DOHH2 (cell line): ENCODE measurements at regions not wholly inside any gene's neighbourhood (a gene's known extent, or its start where the extent isn't known, plus 50 kb on each side); places are given as distances from the start of the nearest gene placed in this dataset.

Experiments used
- H3F3A ChIP-seq: fragments of 200-600 bp; sonication (generic), shearing (Covaris generic); 2 replicates; pipeline ENCODE4 v1.6.0; 2016; ENCODE audit warnings: antibody characterized with exemption, mild to moderate bottlenecking; ENCODE audit not compliant: control insufficient read depth, insufficient read depth
- H3K27ac ChIP-seq: fragments of 200-600 bp; sonication (generic); 2 replicates; pipeline ENCODE4 v1.5.1; 2014; ENCODE audit warnings: low read depth, mild to moderate bottlenecking, low read length, moderate library complexity
- H3K27me3 ChIP-seq: fragments of 200-600 bp; sonication (generic); 2 replicates; pipeline ENCODE4 v1.6.1; 2014; ENCODE audit warnings: mild to moderate bottlenecking, low read length, mixed read lengths; ENCODE audit not compliant: control insufficient read depth
- H3K36me3 ChIP-seq: fragments of 200-600 bp; sonication (generic); 2 replicates; pipeline ENCODE4 v1.6.1; 2014; ENCODE audit warnings: mild to moderate bottlenecking, low read length, moderate library complexity, mixed read lengths; ENCODE audit not compliant: control insufficient read depth
- H3K4me1 ChIP-seq: fragments of 200-600 bp; sonication (generic); 2 replicates; pipeline ENCODE4 v1.6.1; 2014; ENCODE audit warnings: mild to moderate bottlenecking, low read length, mixed read lengths; ENCODE audit not compliant: control insufficient read depth
- H3K4me2 ChIP-seq: fragments of 200-600 bp; sonication (generic); 2 replicates; pipeline ENCODE4 v1.6.0; 2014; ENCODE audit warnings: mild to moderate bottlenecking, low read length, moderate library complexity
- H3K4me3 ChIP-seq: fragments of 200-600 bp; sonication (generic); 2 replicates; pipeline ENCODE4 v1.5.1; 2014; ENCODE audit warnings: mild to moderate bottlenecking, low read length, mixed read lengths
- H3K79me2 ChIP-seq: fragments of 200-600 bp; sonication (generic); 2 replicates; pipeline ENCODE4 v1.6.1; 2014; ENCODE audit warnings: mild to moderate bottlenecking, low read length, mixed read lengths; ENCODE audit not compliant: control insufficient read depth
- H3K9me2 ChIP-seq: fragments of 200-600 bp; sonication (generic); replicated peaks from 2 replicates; pipeline ENCODE4 v1.6.1; 2014; ENCODE audit warnings: mild to moderate bottlenecking, low read length, mixed read lengths; ENCODE audit not compliant: control insufficient read depth
- H3K9me3 ChIP-seq: fragments of 200-600 bp; sonication (generic); 2 replicates; pipeline ENCODE4 v1.6.1; 2014; ENCODE audit warnings: antibody characterized with exemption, low read length, mixed read lengths; ENCODE audit not compliant: control insufficient read depth, insufficient read depth
- H4K20me1 ChIP-seq: fragments of 200-600 bp; sonication (generic); 2 replicates; pipeline ENCODE4 v1.6.0; 2014; ENCODE audit warnings: low read depth, mild to moderate bottlenecking, antibody characterized with exemption, low read length, moderate library complexity; ENCODE audit not compliant: control insufficient read depth, insufficient read depth
- CTCF ChIP-seq: fragments of 200-600 bp; sonication (generic); IDR thresholded peaks from one replicate; pipeline ENCODE4 v1.5.1; 2014; ENCODE audit warnings: antibody characterized with exemption, mild to moderate bottlenecking, low read depth, low read length; ENCODE audit not compliant: poor library complexity, severe bottlenecking
- EZH2phosphoT487 ChIP-seq: fragments of 200-600 bp; sonication (generic); IDR thresholded peaks from 2 replicates; pipeline ENCODE4 v1.6.1; 2017; ENCODE audit warnings: borderline replicate concordance, mild to moderate bottlenecking, antibody characterized with exemption, low read length, moderate library complexity, mixed read lengths

GRCh38 chr19:27922970-27923369, 1290.0 kb downstream of the UQCRFS1 start:
- no peaks in the 10 kb centered on the region for H3K79me2 ChIP-seq
- H3K36me3 ChIP-seq = no peaks in the 10 kb centered on the region
- no peak overlapping the region for H3K4me3 ChIP-seq
- no peak overlapping the region for H3K4me2 ChIP-seq
- no peaks in the 10 kb centered on the region for H3K4me1 ChIP-seq
- H3K9me3 ChIP-seq = peaks cover under 1% of the 10 kb centered on the region; the same call in 1 of the 2 replicates
- no peaks in the 10 kb centered on the region for H3F3A ChIP-seq
- H3K9me2 ChIP-seq = no peaks in the 10 kb centered on the region
- H3K27ac ChIP-seq = no peak overlapping the region
- no peaks in the 10 kb centered on the region for H3K27me3 ChIP-seq
- no peak for TF ChIP-seq CTCF
- TF ChIP-seq EZH2phosphoT487 = no peak
- no peaks in the 10 kb centered on the region for H4K20me1 ChIP-seq

GRCh38 chr19:27920774-27921173, 1292.2 kb downstream of the UQCRFS1 start:
- Histone ChIP-seq H3K27me3 (no peaks in the 10 kb centered on the region), H3K9me3 (no peaks in the 10 kb centered on the region), H3F3A (no peaks in the 10 kb centered on the region), H4K20me1 (no peaks in the 10 kb centered on the region), H3K27ac (no peak overlapping the region), H3K36me3 (no peaks in the 10 kb centered on the region), H3K79me2 (no peaks in the 10 kb centered on the region), H3K4me3 (no peak overlapping the region), H3K4me2 (no peak overlapping the region), H3K9me2 (no peaks in the 10 kb centered on the region), H3K4me1 (no peaks in the 10 kb centered on the region)
- TF ChIP-seq EZH2phosphoT487 (no peak), CTCF (no peak)

DNA sequence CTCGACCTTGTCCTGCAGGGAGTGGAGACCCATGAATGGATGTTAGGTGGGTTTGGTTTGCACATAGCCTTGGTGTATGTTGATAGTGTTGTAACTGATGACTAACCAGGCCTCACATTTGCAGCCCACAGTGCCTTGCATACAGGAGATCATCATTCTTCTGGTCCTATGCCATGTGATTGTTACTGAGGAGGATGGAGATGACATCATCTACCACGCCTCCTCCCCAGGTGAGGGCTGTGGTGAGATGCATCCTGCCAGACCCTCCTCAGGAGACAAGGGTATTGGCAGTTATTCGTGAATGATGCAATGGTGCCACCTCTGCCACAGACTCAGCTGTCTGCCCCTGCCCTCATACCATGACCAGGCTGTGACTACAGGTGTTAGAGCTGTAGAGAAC, 1294.1 kb downstream of the UQCRFS1 start:
- TF ChIP-seq EZH2phosphoT487 = no peak
- no peak for TF ChIP-seq CTCF
- H3K36me3 ChIP-seq = no peaks in the 10 kb centered on the region
- no peaks in the 10 kb centered on the region for H3K9me3 ChIP-seq

More for the DNA sequence above, 1294.1 kb downstream of the UQCRFS1 start:
- H3K4me2 ChIP-seq = no peak overlapping the region
- no peak overlapping the region for H3K27ac ChIP-seq
- no peaks in the 10 kb centered on the region for H3K79me2 ChIP-seq
- no peak overlapping the region for H3K4me3 ChIP-seq
- no peaks in the 10 kb centered on the region for H4K20me1 ChIP-seq
- H3K27me3 ChIP-seq = no peaks in the 10 kb centered on the region
- H3K9me2 ChIP-seq = no peaks in the 10 kb centered on the region
- no peaks in the 10 kb centered on the region for H3F3A ChIP-seq
- no peaks in the 10 kb centered on the region for H3K4me1 ChIP-seq
